NT2/D1 (cell line): ENCODE measurements at regions not wholly inside any gene's neighbourhood (a gene's known extent, or its start where the extent isn't known, plus 50 kb on each side); places are given as distances from the start of the nearest gene placed in this dataset.

ENCODE experiments used
- SUZ12 ChIP-seq: IDR thresholded peaks from 2 replicates; pipeline ENCODE4 v1.6.1; 2011; ENCODE audit not compliant: insufficient read length, insufficient read depth; ENCODE audit errors: extremely low read depth
- YY1 ChIP-seq: IDR thresholded peaks from 2 replicates; pipeline ENCODE4 v1.6.1; 2011; ENCODE audit not compliant: insufficient read length, insufficient read depth
- ZNF274 ChIP-seq: IDR thresholded peaks from 2 replicates; pipeline ENCODE4 v1.6.1; 2011; ENCODE audit warnings: mild to moderate bottlenecking, low read depth, low read length

DNA sequence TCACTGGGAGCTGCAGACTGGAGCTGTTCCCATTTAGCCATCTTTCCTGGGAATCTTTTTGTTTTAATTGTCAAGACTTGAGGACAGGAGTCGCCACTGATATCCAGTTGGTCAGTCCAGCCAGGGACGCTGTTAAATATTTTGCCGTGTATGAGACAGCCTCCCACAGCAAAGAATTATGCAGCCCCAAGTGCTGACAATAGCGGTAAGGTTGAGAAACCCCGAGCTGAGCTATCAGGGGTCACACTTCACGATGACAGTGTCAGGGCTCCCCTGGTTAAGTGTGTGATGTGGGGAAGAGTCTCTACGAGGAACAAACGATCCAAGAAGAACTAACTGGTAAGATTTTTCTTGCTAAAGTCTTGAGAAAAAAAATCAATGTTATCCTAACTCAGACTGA is 372.0 kb upstream of the MPDZ start:
- no peak for TF ChIP-seq SUZ12
- no peak for TF ChIP-seq YY1
- no peak for TF ChIP-seq ZNF274
